ENCODE measurements at regions not wholly inside any gene's neighbourhood (a gene's known extent, or its start where the extent isn't known, plus 50 kb on each side); places are given as distances from the start of the nearest gene placed in this dataset.

DNA sequence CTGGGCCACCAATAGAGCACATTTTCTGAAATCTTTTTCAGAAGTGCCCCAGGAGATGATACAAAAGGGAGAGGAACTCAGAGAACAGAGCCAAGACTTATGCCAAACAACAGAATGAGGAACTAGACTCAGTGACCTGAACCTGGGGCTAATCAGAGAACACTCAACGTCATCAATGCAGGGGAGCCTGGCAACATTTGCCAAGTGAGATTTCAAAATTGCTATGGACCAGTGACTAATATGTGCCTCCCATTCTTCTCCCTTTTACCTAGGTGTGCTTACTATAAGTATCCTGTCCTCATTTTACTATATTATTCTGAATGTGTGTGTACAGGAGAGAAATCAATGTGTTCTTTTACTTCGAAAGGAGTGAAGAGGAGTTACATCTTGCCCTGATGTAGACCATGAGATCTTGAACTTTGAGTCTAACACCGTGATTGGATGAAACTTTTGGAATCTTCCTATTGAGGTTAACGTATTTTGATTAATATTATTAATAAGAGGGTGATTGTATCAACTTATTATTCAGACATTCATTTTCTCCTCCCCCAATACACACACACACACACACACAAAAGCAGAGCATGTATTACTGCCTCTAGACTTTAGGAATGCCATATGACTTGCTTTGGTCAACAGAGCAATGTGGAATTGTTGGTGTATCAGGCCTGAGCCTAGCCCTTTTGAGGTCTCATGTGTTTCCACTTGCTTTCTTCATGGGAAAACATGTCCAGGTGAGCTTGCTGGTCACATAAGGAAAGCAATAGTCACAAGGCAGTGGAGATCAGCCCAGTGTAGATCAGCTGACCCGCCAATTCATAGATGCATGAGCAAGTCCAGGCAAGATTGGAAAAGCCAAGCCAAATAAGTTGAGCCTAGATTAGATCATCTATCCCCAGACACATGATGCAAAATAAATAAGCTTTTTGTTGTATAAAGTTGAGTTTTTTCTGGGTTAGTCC, 80.3 kb upstream of the ETS2 start:
- TF ChIP-seq, protein P1, sequence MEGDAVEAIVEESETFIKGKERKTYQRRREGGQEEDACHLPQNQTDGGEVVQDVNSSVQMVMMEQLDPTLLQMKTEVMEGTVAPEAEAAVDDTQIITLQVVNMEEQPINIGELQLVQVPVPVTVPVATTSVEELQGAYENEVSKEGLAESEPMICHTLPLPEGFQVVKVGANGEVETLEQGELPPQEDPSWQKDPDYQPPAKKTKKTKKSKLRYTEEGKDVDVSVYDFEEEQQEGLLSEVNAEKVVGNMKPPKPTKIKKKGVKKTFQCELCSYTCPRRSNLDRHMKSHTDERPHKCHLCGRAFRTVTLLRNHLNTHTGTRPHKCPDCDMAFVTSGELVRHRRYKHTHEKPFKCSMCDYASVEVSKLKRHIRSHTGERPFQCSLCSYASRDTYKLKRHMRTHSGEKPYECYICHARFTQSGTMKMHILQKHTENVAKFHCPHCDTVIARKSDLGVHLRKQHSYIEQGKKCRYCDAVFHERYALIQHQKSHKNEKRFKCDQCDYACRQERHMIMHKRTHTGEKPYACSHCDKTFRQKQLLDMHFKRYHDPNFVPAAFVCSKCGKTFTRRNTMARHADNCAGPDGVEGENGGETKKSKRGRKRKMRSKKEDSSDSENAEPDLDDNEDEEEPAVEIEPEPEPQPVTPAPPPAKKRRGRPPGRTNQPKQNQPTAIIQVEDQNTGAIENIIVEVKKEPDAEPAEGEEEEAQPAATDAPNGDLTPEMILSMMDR (IDR thresholded peaks at IDR 0.05; ENCODE audit: borderline replicate concordance, extremely low read depth, low read length, poor library complexity, severe bottlenecking): no peak
- TF ChIP-seq EZH2 (IDR thresholded peaks at IDR 0.05; ENCODE audit: borderline replicate concordance, low read depth, low read length, severe bottlenecking): no peak

All from DND-41 (cell line).